GM21576 (cell line): ENCODE measurements at regions not wholly inside any gene's neighbourhood (a gene's known extent, or its start where the extent isn't known, plus 50 kb on each side); places are given as distances from the start of the nearest gene placed in this dataset.

Source experiments
- ATAC-seq: cut with Tn5 transposase; IDR thresholded peaks from one replicate; pipeline ENCODE4 v1.9.1; 2021; ENCODE audit warnings: mild to moderate bottlenecking, moderate library complexity; ENCODE audit not compliant: unreplicated experiment

GRCh38 chr2:122150524-122151280 is 395.3 kb downstream of the TSN start:
- no peak for ATAC-seq

DNA sequence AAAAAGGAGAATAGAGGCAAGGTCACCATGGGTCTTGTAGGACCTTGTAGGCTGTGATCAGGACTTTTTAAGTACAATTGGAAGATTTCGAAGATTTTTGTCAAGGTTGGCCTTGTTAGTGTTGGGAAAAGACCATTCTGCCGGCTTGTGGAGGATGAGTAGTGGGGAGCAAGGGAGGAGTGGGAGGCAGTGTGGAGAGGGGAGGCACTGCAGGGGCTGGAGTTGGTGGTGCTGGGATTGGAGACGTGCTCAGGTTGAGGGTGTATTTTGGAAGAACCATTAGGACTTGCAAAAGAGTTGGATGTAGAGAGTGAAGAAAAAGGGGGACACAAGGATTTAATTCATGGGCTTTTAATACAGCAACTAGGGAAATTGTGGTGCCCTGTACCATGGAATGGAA is 397.1 kb downstream of the TSN start:
- ATAC-seq: no peak

- ATAC-seq: no peak
Measured at GRCh38 chr2:122156176-122156890, 400.9 kb downstream of the TSN start.

- no peak for ATAC-seq
Measured at GRCh38 chr2:122157158-122157557, 401.7 kb downstream of the TSN start.

- no peak for ATAC-seq
Measured at GRCh38 chr2:122163617-122164016, 408.2 kb downstream of the TSN start.

- no peak for ATAC-seq
Measured at GRCh38 chr2:122164964-122165363, 409.5 kb downstream of the TSN start.

DNA sequence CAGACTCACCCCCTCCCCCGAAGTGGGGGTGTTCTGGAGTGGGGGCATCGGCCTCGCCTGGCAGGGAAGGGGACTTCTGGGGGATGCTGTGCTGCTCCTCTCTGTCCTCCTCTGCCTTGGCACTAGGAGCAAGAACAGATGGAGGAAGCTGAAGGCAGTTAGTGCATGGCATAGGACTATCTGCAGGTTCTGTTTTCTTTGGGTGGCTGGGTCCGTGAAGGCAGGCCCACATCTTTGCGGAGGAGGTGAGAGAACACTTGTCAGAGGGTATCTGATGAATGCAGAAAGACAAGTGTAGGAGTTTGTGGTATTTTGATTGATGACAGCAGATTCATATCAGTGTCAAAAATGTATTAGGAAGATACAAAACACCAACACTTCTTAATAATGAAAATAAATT is 411.4 kb downstream of the TSN start:
- ATAC-seq: no peak

DNA sequence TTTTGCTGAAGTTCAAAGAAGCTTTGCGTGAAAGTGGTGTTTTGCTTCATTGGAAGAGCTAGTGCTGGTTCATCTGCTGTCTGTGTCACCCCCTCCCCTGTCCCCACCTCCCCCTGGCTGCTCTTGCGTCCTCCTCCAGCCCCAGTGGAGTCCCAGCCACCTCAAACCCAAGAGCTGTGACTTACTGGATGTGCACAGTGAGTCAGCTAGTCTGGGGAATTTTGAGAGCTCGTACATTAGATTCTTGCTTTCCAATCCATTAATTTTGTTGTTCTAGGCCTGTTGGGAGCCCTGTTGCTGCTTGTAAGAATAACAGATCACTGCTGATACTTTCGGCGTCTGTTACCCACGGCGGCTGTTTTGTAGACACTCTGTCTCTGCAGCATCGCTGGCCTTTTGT is 412.1 kb downstream of the TSN start:
- no peak for ATAC-seq

DNA sequence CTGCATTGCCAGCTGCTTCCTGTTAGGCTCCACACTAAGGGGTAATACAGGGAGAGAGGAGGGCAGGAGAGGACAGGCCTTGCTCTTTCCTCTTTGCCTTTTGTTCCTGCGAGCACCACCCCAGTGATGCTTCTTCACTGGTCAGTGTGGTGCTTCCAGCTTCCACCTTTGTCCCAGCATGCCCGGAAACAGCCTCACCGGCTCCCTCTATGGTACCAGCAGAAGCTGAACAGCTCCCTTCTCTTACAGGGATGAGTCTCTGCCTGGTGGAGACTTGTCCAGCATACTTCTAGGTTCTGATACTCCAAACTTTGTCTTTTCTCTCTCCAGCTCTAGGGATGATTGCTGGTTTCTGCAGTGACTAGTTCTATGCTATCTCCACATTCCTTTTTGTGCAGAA is 413.3 kb downstream of the TSN start:
- ATAC-seq: no peak

GRCh38 chr2:122172812-122173211 is 417.4 kb downstream of the TSN start:
- no peak for ATAC-seq

DNA sequence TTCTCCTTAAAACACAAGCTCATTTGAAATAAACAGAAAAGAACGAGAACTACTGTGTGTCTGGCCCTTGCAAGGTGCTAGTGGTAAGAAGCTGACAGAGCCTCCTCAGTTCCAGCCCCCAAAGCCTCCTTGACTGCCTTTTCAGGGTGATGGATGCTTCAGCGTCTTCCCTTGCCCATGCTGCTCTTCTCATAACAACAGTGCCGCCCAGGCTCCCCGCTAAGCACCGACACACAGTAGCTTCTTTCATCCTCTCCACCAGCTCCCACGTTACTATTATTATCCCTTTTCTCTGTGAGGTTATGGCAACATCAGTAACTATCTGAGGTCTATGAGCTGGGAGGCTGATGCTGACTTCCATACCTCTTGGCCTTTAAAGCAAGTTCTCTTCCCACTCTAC is 418.6 kb downstream of the TSN start:
- no peak for ATAC-seq

DNA sequence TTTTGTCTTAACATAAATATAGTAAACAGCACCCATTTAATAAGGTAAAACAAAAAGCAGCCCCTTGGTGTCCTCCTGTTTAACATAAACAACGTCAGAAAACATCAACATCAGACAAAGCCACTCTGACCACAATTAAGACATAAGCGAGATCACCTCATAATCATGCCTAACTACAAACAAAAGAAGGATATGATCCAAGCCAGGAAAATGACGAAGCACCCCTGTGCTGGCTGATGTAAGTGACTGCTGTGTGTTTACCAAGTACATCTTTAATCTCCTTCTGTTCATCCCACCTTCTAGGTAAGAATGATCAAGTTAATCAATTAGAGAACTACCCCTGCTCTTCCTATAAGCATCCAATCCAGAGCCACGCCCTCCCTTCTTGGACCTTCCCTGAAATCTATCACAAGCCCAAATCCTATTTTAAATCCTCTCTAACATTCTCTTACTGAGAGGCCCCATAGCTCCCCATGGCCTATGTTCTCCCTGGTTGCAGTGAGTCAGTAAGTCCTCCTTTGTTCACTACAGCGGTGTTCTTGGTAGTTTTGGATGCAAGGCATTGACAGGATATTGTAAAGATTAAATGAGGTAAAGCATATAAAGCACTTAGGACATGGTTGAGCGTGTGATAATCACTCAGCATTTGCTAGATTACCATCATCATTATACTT is 424.2 kb downstream of the TSN start:
- no peak for ATAC-seq

- no peak for ATAC-seq
Measured at GRCh38 chr2:122180972-122181371, 425.5 kb downstream of the TSN start.

GRCh38 chr2:122182616-122183355 is 427.3 kb downstream of the TSN start:
- ATAC-seq: no peak

GRCh38 chr2:122183890-122184289 is 428.4 kb downstream of the TSN start:
- no peak for ATAC-seq

- ATAC-seq: no peak
Measured at GRCh38 chr2:122186761-122187222, 431.3 kb downstream of the TSN start.

GRCh38 chr2:122191331-122191730 is 435.9 kb downstream of the TSN start:
- no peak for ATAC-seq

GRCh38 chr2:122193622-122194021 is 438.2 kb downstream of the TSN start:
- no peak for ATAC-seq

DNA sequence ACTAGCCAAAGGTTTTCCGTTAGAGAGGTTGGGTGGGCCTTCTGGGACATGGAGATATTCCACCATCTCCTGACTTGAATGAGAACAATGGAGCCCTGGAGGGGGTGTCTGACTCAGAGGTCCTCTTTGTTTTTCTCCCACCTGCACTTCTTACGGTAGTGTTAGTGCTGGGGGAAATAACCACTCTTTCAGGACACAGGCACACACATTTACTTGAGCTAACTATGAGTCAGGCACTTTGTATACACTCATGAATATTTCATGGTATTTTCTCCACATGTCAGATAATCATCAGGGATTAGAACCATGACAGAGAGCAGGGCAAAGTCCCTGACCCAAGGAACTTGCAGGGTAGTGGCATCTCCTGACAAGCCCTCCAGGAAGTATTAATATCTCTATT is 439.1 kb downstream of the TSN start:
- no peak for ATAC-seq

- no peak for ATAC-seq
Measured at GRCh38 chr2:122203523-122203922, 448.1 kb downstream of the TSN start.

- no peak for ATAC-seq
Measured at GRCh38 chr2:122205641-122206040, 450.2 kb downstream of the TSN start.
